HG03064 (cell line): ENCODE measurements at regions not wholly inside any gene's neighbourhood (a gene's known extent, or its start where the extent isn't known, plus 50 kb on each side); places are given as distances from the start of the nearest gene placed in this dataset.

Source experiments
- ATAC-seq: cut with Tn5 transposase; IDR thresholded peaks from one replicate; pipeline ENCODE4 v1.9.1; 2021; ENCODE audit warnings: low read depth; ENCODE audit not compliant: unreplicated experiment

DNA sequence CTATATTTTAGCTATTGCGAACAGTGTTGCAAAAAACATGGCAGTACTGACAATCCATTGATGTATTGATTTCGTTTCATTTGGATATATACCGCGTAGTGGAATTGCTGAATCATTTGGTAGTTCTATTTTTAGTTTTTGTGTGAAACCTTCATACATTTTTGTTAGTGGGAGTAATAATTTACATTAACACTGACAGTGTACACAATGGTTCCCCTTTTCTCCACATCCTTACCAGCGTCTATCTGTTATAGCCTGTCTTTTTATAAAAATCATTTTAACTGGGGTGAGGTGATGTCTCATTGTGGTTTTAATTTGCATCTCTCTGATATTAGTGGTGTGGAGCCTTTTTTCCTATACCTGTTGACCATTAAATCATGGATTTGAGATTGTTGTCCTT is 392.4 kb upstream of the ALCAM start:
- no peak for ATAC-seq

DNA sequence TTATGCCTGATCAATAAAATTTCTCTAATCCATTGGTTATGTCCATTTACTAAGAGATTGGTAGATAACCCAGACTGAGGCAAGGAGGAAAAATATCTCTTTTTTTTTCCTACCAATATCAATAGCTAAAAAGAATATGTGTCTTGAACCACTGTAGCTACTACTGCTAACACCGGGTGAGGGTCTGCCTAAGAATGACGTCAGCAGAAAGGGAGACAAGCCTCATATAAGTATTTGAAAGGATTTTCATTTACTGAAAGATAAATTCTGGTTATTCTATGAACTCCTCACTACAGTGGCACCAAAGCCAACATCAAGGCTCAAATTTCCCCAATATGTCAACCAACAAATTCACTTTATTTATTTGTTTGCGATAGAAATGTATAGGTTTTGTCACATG is 389.0 kb upstream of the ALCAM start:
- ATAC-seq, result no peak

GRCh38 chr3:104982130-104982529 is 384.6 kb upstream of the ALCAM start:
- no peak for ATAC-seq

GRCh38 chr3:104987859-104988258 is 378.9 kb upstream of the ALCAM start:
- no peak for ATAC-seq

GRCh38 chr3:104988496-104988895 is 378.2 kb upstream of the ALCAM start:
- ATAC-seq, result no peak

GRCh38 chr3:104989878-104990277 is 376.8 kb upstream of the ALCAM start:
- no peak for ATAC-seq

- no peak for ATAC-seq
Observed at GRCh38 chr3:104990758-104991157, 376.0 kb upstream of the ALCAM start.

GRCh38 chr3:104992676-104993075 is 374.0 kb upstream of the ALCAM start:
- no peak for ATAC-seq

GRCh38 chr3:105006164-105006563 is 360.5 kb upstream of the ALCAM start:
- no peak for ATAC-seq

- no peak for ATAC-seq
Observed at GRCh38 chr3:105013657-105014056, 353.1 kb upstream of the ALCAM start.

DNA sequence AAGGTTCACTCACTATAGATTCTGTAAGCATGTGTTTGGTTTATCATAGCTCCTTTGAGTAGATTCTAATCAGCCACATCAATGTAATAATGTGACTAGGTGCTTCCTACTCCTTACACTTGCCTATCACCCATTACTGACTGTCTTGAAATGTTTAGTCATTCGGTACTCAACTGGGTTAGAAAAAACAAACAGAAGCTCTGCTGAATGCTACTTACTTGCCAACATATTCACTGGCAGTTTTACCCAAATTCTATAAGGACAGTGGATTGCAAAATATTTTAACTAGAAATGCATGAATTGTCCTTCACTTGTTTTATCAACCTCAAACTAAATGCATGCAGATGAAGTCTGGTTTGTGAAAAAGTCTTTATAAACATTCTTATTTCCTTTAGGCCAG is 352.1 kb upstream of the ALCAM start:
- no peak for ATAC-seq

DNA sequence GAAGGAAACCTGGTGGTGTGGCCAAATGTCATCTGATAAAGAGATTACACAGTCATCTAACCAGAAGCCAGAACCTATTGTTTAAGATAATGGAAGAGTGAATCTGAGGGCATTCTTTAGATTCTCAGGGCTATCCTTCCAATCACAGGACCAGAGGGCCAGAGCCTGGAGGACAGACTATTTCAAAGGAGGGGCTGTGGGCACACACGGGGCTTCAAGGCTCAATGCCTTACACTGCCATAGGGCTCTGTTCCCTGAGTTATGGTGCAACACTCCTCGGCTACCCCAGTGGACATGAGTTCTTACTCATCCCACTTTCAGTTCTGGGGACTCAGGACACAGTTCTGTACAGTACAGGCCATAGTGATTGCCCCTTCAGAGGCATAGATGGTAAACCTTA is 343.9 kb upstream of the ALCAM start:
- no peak for ATAC-seq

DNA sequence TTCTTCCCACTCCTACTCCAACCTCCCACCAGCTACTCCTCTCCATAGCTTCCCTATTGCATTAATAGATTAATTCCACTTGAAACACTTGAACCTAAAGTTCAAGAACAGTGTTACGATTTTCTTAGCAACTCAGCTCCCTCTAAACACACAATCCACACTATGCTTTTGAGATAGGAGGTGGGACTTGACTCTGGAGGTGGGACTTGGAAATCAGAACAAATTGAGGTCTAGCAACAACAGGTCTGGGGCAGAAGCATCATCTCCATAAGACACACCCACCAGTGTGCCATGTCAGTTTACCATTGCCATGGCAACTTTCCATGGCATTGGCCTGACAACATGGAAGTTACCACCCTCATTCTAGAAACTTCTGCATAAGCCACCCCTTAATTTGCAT is 336.5 kb upstream of the ALCAM start:
- ATAC-seq, result no peak

GRCh38 chr3:105032541-105032940 is 334.2 kb upstream of the ALCAM start:
- no peak for ATAC-seq

- ATAC-seq, result no peak
Observed at GRCh38 chr3:105033081-105033480, 333.6 kb upstream of the ALCAM start.

- ATAC-seq, result no peak
Observed at GRCh38 chr3:105039004-105039403, 327.7 kb upstream of the ALCAM start.

GRCh38 chr3:105040026-105040622 is 326.6 kb upstream of the ALCAM start:
- no peak for ATAC-seq

DNA sequence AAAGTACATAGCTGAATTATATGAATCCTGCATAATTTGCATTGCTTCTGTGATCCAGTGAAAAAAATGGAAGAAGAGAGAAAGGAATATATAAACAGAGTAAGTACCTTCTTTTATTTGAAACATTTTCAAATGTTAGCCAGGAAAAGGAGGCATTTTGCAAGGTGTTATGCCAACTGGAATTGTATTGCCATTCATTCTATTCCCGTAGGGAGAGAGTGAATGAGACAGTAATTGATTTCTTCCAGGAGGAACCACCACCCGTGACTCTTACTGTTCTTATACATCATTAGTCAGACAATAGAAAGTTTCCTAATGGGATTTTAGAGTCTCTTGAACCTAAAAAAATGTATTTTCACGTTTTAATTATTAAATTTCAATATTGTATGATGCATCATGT is 324.1 kb upstream of the ALCAM start:
- ATAC-seq, result no peak

DNA sequence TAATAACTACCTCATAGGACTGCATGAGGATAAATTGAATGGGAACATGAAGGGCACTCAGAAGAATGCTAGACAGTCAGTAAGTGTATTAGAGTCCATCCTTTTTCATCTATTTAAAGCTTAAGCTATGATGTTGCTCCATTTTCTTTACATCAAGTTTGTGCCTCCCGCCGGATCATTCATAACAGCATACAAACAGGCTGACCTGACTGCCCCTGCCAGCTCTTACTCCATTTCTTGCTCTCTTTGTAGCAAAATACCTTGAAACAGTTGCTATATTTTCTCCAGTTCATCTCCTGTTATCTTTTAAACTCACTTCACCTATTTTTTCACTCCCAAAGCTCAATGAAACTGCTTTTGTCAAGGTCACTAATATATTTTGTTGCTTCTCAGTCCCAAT is 315.6 kb upstream of the ALCAM start:
- ATAC-seq, result no peak

- ATAC-seq, result no peak
Observed at GRCh38 chr3:105051972-105052371, 314.7 kb upstream of the ALCAM start.

- ATAC-seq, result no peak
Observed at GRCh38 chr3:105062853-105063252, 303.9 kb upstream of the ALCAM start.

DNA sequence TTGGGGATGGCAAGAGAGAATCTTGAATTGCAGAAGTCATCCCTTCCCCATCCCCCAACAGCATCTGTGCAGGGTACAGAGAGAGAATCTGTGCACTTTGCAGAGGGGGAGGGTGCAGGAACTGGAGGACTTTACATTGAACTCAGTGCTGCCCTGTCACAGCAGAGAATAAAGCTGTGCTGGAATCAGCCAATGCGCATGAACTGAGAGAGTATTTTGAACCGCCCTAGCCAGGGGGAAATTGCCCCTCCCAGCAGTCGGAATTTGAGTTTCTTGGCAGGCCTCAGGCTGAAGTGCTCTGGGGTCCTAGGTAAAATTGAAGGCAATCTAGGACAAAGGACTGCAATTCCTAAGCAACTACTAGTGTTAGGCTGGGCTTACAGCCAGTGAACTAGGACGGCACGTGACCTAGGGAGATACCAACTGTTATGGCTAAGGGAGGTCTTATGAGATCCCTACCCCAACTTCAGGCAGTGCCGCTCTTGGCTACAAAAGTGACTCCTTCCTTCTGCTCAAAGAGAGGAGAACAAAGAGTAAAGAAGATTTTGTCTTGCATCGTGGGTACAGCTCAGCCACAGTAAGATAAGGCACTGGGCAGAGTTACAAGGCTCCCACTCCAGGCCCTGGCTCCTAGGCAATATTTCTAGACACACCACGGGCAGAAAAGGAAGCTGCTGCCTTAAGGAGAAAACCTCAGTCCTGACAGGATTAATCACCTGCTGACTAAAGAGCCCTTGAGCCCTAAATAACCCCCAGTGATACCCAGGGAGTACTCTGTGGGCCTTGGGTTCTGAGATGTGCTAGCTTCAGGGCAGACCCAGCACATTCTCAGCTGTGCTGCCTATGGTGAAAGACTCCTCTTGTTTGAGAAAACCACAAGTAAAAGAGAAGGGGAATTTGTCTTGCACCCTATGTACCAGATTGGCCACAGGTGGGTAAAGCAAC is 300.5 kb upstream of the ALCAM start:
- ATAC-seq, result no peak
